ENCODE measurements at regions not wholly inside any gene's neighbourhood (a gene's known extent, or its start where the extent isn't known, plus 50 kb on each side); places are given as distances from the start of the nearest gene placed in this dataset.

DNA sequence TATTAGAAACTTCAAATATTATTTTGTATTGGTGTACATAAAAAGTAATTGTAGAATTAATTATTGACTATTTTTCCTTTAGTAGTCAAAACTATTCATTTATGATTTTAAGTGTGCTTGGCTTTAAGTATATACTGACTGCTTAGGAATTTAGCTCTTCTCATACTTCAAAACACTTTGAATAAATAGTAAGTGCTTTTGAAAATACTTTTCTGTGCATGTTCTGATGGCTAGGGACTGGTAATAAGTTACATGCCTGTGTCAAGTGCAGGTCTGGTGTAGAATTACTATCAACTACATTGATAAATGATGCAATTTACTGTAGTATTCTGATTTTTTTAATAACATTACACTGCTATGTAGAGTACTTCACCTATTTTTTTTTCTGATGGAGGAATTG, 397.6 kb upstream of the SGO1 start:
- POLR2A ChIA-PET, result no interaction called here
- CTCF ChIA-PET, result no interaction called here
- TF ChIP-seq SUZ12 (IDR thresholded peaks at IDR 0.05) (no peak), HDGF (IDR thresholded peaks at IDR 0.05; ENCODE audit: borderline replicate concordance) (no peak)
- TF ChIP-seq, protein P1, sequence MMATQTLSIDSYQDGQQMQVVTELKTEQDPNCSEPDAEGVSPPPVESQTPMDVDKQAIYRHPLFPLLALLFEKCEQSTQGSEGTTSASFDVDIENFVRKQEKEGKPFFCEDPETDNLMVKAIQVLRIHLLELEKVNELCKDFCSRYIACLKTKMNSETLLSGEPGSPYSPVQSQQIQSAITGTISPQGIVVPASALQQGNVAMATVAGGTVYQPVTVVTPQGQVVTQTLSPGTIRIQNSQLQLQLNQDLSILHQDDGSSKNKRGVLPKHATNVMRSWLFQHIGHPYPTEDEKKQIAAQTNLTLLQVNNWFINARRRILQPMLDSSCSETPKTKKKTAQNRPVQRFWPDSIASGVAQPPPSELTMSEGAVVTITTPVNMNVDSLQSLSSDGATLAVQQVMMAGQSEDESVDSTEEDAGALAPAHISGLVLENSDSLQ (IDR thresholded peaks at IDR 0.05), result no peak
- DNase-seq (ENCODE audit: extremely low spot score), result no peak

DNA sequence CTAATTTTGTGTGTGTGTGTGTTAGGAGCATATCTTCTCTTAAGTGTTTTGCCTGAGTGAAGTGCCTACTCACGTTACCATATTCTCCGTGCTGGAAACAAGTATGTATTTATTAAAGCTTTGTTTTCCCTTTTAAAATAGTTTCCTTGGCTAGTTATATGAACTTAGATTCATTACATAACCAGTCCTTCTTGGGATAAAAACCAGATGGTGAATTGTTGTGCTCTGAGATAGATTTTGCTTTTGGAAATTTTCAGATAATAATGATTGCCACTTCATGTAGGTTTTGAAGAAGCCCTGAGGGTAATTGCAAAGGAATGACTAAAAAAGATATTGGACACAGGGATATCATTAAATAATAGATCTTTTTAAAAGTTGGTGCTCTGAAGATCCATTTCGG, 390.2 kb upstream of the SGO1 start:
- DNase-seq (ENCODE audit: extremely low spot score), result no peak
- CTCF ChIA-PET, result no interaction called here
- TF ChIP-seq TARDBP (IDR thresholded peaks at IDR 0.05) (no peak), NFRKB (IDR thresholded peaks at IDR 0.05) (no peak), SP1 (IDR thresholded peaks at IDR 0.05) (no peak), BHLHE40 (IDR thresholded peaks at IDR 0.05; ENCODE audit: borderline replicate concordance) (no peak), SUZ12 (IDR thresholded peaks at IDR 0.05) (no peak), ARNT (IDR thresholded peaks at IDR 0.05) (no peak), FOXA1 (IDR thresholded peaks at IDR 0.05) (no peak), LEF1 (IDR thresholded peaks at IDR 0.05; ENCODE audit: borderline replicate concordance) (no peak), ZNF384 (IDR thresholded peaks at IDR 0.05) (no peak), CTBP1 (IDR thresholded peaks at IDR 0.05; ENCODE audit: borderline replicate concordance) (no peak), FOXM1 (IDR thresholded peaks at IDR 0.05; ENCODE audit: borderline replicate concordance) (no peak), ELF4 (IDR thresholded peaks at IDR 0.05) (no peak), FOXK2 (IDR thresholded peaks at IDR 0.05) (no peak), HDGF (IDR thresholded peaks at IDR 0.05; ENCODE audit: borderline replicate concordance) (no peak), L3MBTL2 (conservative IDR thresholded peaks at IDR 0.05) (no peak)
- TF ChIP-seq, protein P1 (IDR thresholded peaks at IDR 0.05), result no peak
- POLR2A ChIA-PET, result no interaction called here

DNA sequence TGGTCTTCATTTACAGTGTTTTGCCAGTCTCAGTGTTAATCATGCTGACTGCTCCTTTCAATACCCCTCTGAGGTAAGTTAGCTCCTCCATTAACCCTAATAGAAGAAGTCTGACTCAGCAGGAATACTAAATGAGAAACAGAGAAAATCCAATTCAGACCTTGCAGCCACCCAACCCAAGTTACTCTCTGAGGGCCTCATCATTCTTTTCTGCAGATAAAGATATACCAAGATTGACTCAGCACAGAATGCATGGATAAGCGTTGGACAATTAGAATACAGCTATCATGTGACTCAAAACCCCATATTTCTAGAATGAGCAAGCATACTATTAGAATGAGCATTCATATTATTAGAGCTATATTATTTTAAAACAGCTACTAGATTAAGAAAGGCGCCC, 389.1 kb upstream of the SGO1 start:
- TF ChIP-seq FOXA1 (IDR thresholded peaks at IDR 0.05), result no peak
- TF ChIP-seq HDGF (IDR thresholded peaks at IDR 0.05; ENCODE audit: borderline replicate concordance), result no peak
- TF ChIP-seq BHLHE40 (IDR thresholded peaks at IDR 0.05; ENCODE audit: borderline replicate concordance), result no peak
- no peak for TF ChIP-seq SP1 (IDR thresholded peaks at IDR 0.05)
- no peak for TF ChIP-seq SUZ12 (IDR thresholded peaks at IDR 0.05)
- no peak for TF ChIP-seq ELF4 (IDR thresholded peaks at IDR 0.05)
- no peak for TF ChIP-seq ARNT (IDR thresholded peaks at IDR 0.05)
- no peak for TF ChIP-seq CTBP1 (IDR thresholded peaks at IDR 0.05; ENCODE audit: borderline replicate concordance)
- ChIA-PET POLR2A (no interaction called here), CTCF (no interaction called here)
- no peak for DNase-seq (ENCODE audit: extremely low spot score)

DNA sequence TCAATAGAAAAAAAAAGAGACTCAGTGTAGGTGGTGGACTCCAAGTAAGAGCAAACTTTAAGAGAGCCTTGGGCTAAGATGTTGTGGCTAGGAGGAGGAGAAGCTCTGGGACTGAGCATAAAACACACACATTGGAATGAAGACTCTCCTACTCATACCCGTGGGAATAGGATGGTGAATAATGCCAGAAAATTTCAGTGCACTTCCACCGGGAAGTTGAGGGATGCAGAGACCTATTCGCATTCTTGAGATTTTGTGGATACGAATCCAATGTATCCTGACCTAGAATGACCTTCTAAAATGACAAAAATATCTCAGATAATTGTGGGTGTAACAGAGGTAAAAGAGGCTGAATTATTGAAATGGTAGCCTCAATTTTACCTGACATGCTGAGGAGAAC, 388.7 kb upstream of the SGO1 start:
- ChIA-PET POLR2A (no interaction called here), CTCF (no interaction called here)
- DNase-seq (ENCODE audit: extremely low spot score), result no peak
- TF ChIP-seq CTBP1 (IDR thresholded peaks at IDR 0.05; ENCODE audit: borderline replicate concordance), result no peak
- no peak for TF ChIP-seq ARNT (IDR thresholded peaks at IDR 0.05)
- TF ChIP-seq BHLHE40 (IDR thresholded peaks at IDR 0.05; ENCODE audit: borderline replicate concordance), result no peak
- no peak for TF ChIP-seq SP1 (IDR thresholded peaks at IDR 0.05)
- no peak for TF ChIP-seq ELF4 (IDR thresholded peaks at IDR 0.05)
- TF ChIP-seq LEF1 (IDR thresholded peaks at IDR 0.05; ENCODE audit: borderline replicate concordance), result no peak
- TF ChIP-seq, protein P1 (IDR thresholded peaks at IDR 0.05), result no peak
- no peak for TF ChIP-seq FOXK2 (IDR thresholded peaks at IDR 0.05)
- no peak for TF ChIP-seq FOXM1 (IDR thresholded peaks at IDR 0.05; ENCODE audit: borderline replicate concordance)

DNA sequence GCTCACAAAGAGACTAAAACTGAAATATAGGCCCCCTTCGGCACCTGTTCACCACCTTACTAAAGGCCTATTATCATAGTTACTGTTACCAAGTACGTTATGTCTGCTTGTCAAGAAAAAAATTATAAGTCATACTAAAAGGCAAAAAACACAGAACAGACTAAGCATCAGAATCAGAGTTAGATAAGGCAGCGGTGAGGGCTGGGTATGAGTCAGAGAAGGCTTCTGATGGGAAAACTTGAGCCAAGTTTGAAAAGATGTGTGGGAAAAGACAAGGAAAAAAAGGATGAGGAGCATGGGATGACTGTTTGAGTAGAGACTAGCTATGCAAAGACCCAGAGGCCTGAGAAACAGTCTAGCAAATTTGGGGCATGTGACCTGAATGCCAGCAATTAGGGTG, 387.2 kb upstream of the SGO1 start:
- DNase-seq (ENCODE audit: extremely low spot score), result no peak
- no peak for TF ChIP-seq ARNT (IDR thresholded peaks at IDR 0.05)
- TF ChIP-seq CTBP1 (IDR thresholded peaks at IDR 0.05; ENCODE audit: borderline replicate concordance), result no peak
- no peak for TF ChIP-seq SUZ12 (IDR thresholded peaks at IDR 0.05)
- no peak for TF ChIP-seq ZNF384 (IDR thresholded peaks at IDR 0.05)
- TF ChIP-seq BHLHE40 (IDR thresholded peaks at IDR 0.05; ENCODE audit: borderline replicate concordance), result no peak
- TF ChIP-seq HDGF (IDR thresholded peaks at IDR 0.05; ENCODE audit: borderline replicate concordance), result no peak
- TF ChIP-seq FOXK2 (IDR thresholded peaks at IDR 0.05), result no peak
- no peak for TF ChIP-seq SP1 (IDR thresholded peaks at IDR 0.05)
- no peak for TF ChIP-seq L3MBTL2 (conservative IDR thresholded peaks at IDR 0.05)
- no peak for TF ChIP-seq NFRKB (IDR thresholded peaks at IDR 0.05)
- no peak for TF ChIP-seq FOXA1 (IDR thresholded peaks at IDR 0.05)
- TF ChIP-seq ELF4 (IDR thresholded peaks at IDR 0.05), result no peak
- TF ChIP-seq, protein P1 (IDR thresholded peaks at IDR 0.05), result no peak
- TF ChIP-seq LEF1 (IDR thresholded peaks at IDR 0.05; ENCODE audit: borderline replicate concordance), result no peak
- TF ChIP-seq TARDBP (IDR thresholded peaks at IDR 0.05), result no peak
- TF ChIP-seq FOXM1 (IDR thresholded peaks at IDR 0.05; ENCODE audit: borderline replicate concordance), result no peak
- POLR2A ChIA-PET, result no interaction called here
- CTCF ChIA-PET, result no interaction called here

DNA sequence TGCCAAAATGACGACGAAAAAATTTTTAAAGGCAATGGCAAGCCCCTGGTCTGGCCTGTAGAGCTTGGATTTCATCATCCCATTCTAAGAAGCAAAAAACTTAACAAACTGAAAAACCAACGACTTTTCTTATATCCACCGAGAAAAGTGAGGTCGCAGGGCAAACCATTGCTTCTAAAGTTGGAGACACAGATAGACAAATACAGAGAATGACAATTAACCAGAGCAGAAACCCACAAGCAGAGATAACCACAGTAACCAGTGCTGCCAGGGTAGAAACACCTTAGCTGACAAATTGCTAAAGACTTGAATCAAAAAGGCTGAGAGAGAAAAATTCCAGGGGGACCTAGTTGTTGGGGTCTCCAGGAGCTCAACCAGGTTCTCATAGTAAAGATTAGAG, 386.5 kb upstream of the SGO1 start:
- DNase-seq (ENCODE audit: extremely low spot score), result no peak
- no peak for TF ChIP-seq BHLHE40 (IDR thresholded peaks at IDR 0.05; ENCODE audit: borderline replicate concordance)
- TF ChIP-seq SUZ12 (IDR thresholded peaks at IDR 0.05), result no peak
- no peak for TF ChIP-seq TARDBP (IDR thresholded peaks at IDR 0.05)
- no peak for TF ChIP-seq ELF4 (IDR thresholded peaks at IDR 0.05)
- TF ChIP-seq, protein P1 (IDR thresholded peaks at IDR 0.05), result no peak
- TF ChIP-seq ZNF384 (IDR thresholded peaks at IDR 0.05), result no peak
- no peak for TF ChIP-seq FOXK2 (IDR thresholded peaks at IDR 0.05)
- no peak for TF ChIP-seq NFRKB (IDR thresholded peaks at IDR 0.05)
- TF ChIP-seq CTBP1 (IDR thresholded peaks at IDR 0.05; ENCODE audit: borderline replicate concordance), result no peak
- no peak for TF ChIP-seq L3MBTL2 (conservative IDR thresholded peaks at IDR 0.05)
- TF ChIP-seq FOXA1 (IDR thresholded peaks at IDR 0.05), result no peak
- no peak for TF ChIP-seq SP1 (IDR thresholded peaks at IDR 0.05)
- no peak for TF ChIP-seq LEF1 (IDR thresholded peaks at IDR 0.05; ENCODE audit: borderline replicate concordance)
- CTCF ChIA-PET, result no interaction called here
- POLR2A ChIA-PET, result no interaction called here

Measured in HEK293T (cell line).